Suprapubic skin (tissue), 4 donors: ENCODE measurements at regions not wholly inside any gene's neighbourhood (a gene's known extent, or its start where the extent isn't known, plus 50 kb on each side); places are given as distances from the start of the nearest gene placed in this dataset.

Source experiments
- CTCF ChIP-seq, 2 donors: fragments of 200-600 bp in 1 of 2; fragments of 450-650 bp in 1 of 2; sonication (generic) in 1 of 2; IDR thresholded peaks; one replicate each; pipeline ENCODE4 v1.5.1; 2016 to 2019; ENCODE audit warnings: antibody characterized with exemption in 2 of 2, mild to moderate bottlenecking in 1 of 2, moderate library complexity in 1 of 2
- EP300 ChIP-seq: sonication (generic); formaldehyde crosslinking; IDR thresholded peaks from one replicate; pipeline ENCODE4 v1.6.1; 2017; ENCODE audit warnings: antibody characterized with exemption
- POLR2A ChIP-seq, 2 donors: fragments of 450-650 bp; IDR thresholded peaks; one replicate each; pipeline ENCODE4 v1.6.1; 2017; ENCODE audit warnings: antibody characterized with exemption in 2 of 2, mild to moderate bottlenecking in 2 of 2, moderate library complexity in 2 of 2
- POLR2AphosphoS5 ChIP-seq, 3 donors: sonication (generic); formaldehyde crosslinking; IDR thresholded peaks; one replicate each; pipeline ENCODE4 v1.6.1; 2017; ENCODE audit warnings: antibody characterized with exemption in 3 of 3

GRCh38 chr3:159803459-159803858 is 185.2 kb upstream of the IL12A start:
- TF ChIP-seq CTCF (IDR thresholded peaks at IDR 0.05) (no peak), POLR2AphosphoS5 (IDR thresholded peaks at IDR 0.05) (no peak), POLR2A (IDR thresholded peaks at IDR 0.05) (no peak), EP300 (no peak)
